Activated T-cell treated with anti-CD3 and anti-CD28 coated beads, Interleukin-2, amount 50 U/mL, for 72 hours (primary cell): ENCODE measurements at regions not wholly inside any gene's neighbourhood (a gene's known extent, or its start where the extent isn't known, plus 50 kb on each side); places are given as distances from the start of the nearest gene placed in this dataset.
"Not testable (repeated sequence)": the region's sequence is repeated elsewhere in the genome, so short reads cannot be mapped to it uniquely, and the experiment has no call there.

Experiments
- ATAC-seq, 2 donors: fragments of 150-1000 bp; cut with Tn5 transposase; replicated peaks in 1 of 2; 2 replicates each; pipeline ENCODE4 v1.10.0; 2021; ENCODE audit warnings: moderate library complexity in 2 of 2, mild to moderate bottlenecking in 1 of 2
- DNase-seq, 2 donors: peaks; one replicate each; pipeline ENCODE4 v3.0.0; 2021 to 2022; ENCODE audit warnings: mixed read lengths in 1 of 2
- H3K27ac Mint-ChIP-seq: one replicate; pipeline ENCODE4 v1.8.0; 2022; ENCODE audit warnings: mild to moderate bottlenecking, moderate library complexity, mixed read lengths
- H3K27me3 Mint-ChIP-seq: one replicate; pipeline ENCODE4 v1.8.0; 2022; ENCODE audit warnings: low read depth, mixed read lengths
- H3K36me3 Mint-ChIP-seq, 2 donors: one replicate each; pipeline ENCODE4 v1.8.0; 2022; ENCODE audit warnings: mixed read lengths in 2 of 2, mild to moderate bottlenecking in 1 of 2; ENCODE audit not compliant: insufficient read depth in 2 of 2
- H3K4me1 Mint-ChIP-seq: one replicate; pipeline ENCODE4 v1.8.0; 2022; ENCODE audit warnings: low read depth, mixed read lengths
- H3K4me3 Mint-ChIP-seq, 2 donors: one replicate each; pipeline ENCODE4 v1.8.0; 2022; ENCODE audit warnings: mild to moderate bottlenecking in 2 of 2, mixed read lengths in 2 of 2, moderate library complexity in 2 of 2
- H3K9me3 Mint-ChIP-seq, 2 donors: one replicate each; pipeline ENCODE4 v1.8.0; 2022; ENCODE audit warnings: mixed read lengths in 2 of 2

DNA sequence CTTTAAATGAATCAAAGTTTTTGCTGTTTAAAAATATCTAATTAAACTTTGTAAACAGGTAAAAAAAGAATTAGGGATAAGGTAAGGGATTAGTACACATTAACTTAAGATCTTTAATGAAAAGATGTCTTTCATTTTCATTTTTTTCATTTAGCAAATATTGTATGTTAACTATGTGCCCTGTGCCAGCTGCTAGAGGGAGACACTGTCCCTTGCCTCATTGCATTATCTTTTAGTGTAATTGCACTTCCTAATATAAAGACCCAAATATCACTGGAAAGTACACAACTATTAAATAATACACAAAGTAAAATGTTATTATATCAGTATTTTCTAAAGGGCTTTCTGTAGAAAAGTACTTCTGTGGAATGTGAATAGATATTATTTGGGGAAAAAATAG, 102.7 kb downstream of the GPR37 start:
- Mint-ChIP-seq H3K27me3 (no peaks in the 10 kb centered on the region), H3K36me3 (no peaks in the 10 kb centered on the region)

DNA sequence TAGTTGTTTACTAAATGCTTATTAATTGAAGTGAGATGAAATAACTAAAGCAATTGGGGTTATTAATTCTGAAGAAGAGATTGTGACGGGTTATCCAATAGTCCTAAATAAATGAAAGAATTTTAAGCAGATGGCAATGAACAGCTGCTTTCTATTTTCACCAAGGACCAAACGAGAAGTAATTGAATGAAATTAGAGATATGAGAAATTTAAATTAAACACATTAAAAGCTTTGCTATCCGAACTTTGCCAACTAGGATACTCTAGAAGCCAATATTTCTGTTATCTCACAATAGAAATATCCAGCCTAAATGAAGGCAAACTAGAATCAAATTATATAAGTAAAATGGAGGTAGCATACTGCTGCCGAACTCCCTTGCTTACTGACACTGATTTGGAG, 103.2 kb downstream of the GPR37 start:
- Mint-ChIP-seq H3K27me3 (no peaks in the 10 kb centered on the region), H3K4me1 (no peaks in the 10 kb centered on the region), H3K4me3 (no peak overlapping the region), H3K27ac (no peak overlapping the region), H3K36me3 (no peaks in the 10 kb centered on the region), H3K9me3 (no peaks in the 10 kb centered on the region)
- ATAC-seq (no peak), DNase-seq (no peak)

More for the DNA sequence above, 102.7 kb downstream of the GPR37 start:
- H3K9me3 Mint-ChIP-seq: no peaks in the 10 kb centered on the region
- no peak overlapping the region for H3K4me3 Mint-ChIP-seq
- H3K27ac Mint-ChIP-seq: no peak overlapping the region
- ATAC-seq: no peak
- no peaks in the 10 kb centered on the region for H3K4me1 Mint-ChIP-seq
- no peak for DNase-seq

DNA sequence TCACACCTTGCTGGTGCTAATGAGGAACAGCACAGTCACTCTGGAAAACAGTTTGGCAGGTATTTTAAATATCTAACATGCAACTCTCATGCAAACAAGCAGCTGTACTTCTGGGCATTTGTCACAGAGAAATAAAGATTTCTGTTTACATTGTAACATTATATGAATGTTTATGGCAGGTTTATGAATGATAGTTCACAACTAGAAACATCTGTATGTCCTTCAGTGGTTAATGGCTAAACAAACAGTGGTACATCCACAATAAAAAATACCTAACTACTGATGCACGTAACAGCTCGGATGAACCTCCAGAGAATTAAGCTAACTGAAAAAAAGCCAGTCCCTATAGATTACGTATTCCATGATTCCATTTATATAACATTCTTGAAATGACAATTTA, 109.6 kb downstream of the GPR37 start:
- no peak for ATAC-seq
- Mint-ChIP-seq H3K4me1 (no peaks in the 10 kb centered on the region), H3K4me3 (no peak overlapping the region), H3K36me3 (no peaks in the 10 kb centered on the region), H3K27me3 (no peaks in the 10 kb centered on the region), H3K9me3 (no peaks in the 10 kb centered on the region), H3K27ac (no peak overlapping the region)
- no peak for DNase-seq

DNA sequence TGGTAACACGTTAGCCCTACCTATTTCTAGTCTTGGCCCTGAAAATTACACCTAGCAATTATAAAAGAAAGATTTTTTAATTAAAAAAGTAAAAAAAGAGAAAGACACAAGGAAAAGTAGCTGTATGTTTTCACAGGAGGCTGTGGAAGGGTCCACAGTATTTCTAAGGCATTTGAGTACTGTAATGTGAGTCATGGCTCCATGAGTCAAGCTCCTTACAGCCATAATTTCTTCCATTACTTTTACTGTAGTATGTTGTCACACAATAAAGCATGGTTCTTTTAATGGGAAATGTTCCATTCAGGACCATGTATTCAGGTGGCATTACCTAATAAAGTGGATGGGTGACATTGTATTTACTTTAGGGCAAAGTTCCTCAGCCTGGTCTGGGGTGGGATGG, 113.4 kb downstream of the GPR37 start:
- no peak for ATAC-seq
- no peaks in the 10 kb centered on the region for H3K36me3 Mint-ChIP-seq
- H3K4me1 Mint-ChIP-seq: peaks cover 4% of the 10 kb centered on the region
- H3K27me3 Mint-ChIP-seq: no peaks in the 10 kb centered on the region
- peaks cover 0 to 7% of the 10 kb centered on the region in 2 donors for H3K9me3 Mint-ChIP-seq
- DNase-seq: no peak
- H3K27ac Mint-ChIP-seq: no peak overlapping the region
- H3K4me3 Mint-ChIP-seq: no peak overlapping the region

DNA sequence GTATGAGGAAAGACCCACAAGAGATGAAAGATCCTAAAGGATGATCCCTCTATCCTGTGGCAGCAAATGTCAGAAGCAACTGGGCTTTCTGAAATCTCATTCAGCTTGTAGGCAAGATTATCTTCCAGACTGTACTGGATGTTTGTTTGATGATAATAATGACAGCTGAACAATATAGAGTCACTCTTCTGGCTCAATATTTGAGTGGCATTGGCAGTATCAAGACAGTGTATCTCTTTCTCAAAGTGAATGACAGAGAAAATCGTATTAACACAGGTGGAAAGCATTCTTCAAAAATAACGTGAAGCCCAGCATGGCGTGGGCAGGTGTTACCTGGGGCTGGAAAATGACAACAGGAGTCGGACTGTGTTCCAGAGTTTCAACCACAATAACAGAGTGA, 114.5 kb downstream of the GPR37 start:
- Mint-ChIP-seq H3K9me3 (peaks cover 0 to 7% of the 10 kb centered on the region in 2 donors), H3K27ac (no peak overlapping the region), H3K4me3 (no peak overlapping the region), H3K27me3 (no peaks in the 10 kb centered on the region), H3K36me3 (no peaks in the 10 kb centered on the region), H3K4me1 (peaks cover 4% of the 10 kb centered on the region)
- DNase-seq (no peak), ATAC-seq (no peak)

DNA sequence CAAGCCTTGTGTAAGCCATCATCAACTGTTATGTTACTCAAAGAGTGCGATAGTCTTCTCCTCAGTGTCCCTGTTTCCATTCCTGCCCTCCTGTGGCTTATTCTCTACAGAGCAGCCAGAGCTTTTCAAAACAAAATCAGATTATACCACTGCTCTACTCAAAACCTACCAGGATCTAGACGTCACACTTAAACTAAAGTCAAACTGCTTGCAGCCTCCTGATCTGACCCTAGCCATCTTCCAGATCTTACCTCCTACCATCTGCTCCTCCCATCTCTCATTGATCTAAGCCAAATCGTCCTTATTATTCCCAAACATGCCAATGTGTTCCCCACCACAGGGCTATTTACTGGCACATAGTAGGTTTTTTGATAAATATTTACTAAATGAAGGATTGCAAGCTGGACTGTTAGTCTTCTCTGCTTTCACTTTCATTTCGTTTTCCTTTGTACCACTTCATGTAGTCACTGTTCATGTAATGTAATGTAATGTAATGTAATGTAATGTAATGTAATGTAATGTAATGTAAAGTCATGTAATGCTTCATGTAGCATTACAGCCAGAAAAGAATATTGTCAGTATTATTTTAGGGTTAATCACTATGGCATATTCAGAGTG, 116.1 kb downstream of the GPR37 start:
- Mint-ChIP-seq H3K27me3 (no peaks in the 10 kb centered on the region), H3K9me3 (peaks cover 0 to 7% of the 10 kb centered on the region in 2 donors), H3K4me1 (peaks cover 4% of the 10 kb centered on the region), H3K4me3 (peak overlapping the region; percentile 27 to 92), H3K36me3 (no peaks in the 10 kb centered on the region), H3K27ac (peak overlapping the region; percentile 86)
- no peak for DNase-seq
- ATAC-seq: no peak

DNA sequence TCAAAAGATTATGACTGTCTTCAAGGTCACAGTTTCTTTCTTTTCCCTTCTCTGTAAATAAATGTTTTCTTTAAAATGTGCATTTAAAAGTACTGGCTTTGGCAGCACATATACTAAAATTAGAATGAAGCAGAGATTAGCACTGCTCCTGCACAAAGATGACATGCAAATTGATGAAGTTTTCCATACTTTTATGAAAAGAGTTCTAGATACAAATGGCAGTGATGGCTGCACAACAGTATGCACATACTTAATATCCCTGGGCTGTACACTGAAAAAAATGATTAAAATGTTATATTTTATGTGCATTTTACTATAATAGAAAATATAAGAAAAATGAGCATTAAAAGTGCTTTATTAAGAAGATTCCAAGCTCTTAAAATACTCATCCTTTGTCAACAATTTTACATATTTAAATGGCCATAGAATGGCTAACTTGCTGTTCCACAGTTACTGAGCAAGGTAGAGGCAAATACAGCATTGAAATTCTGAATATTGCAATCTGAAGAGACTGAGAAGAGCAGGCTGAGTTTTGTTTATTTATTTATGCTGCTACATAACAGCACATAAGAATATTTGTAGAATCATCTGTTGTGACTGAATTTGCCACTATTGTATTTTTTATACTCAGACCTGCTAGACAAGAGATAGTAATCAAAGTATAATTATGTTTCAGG, 117.8 kb downstream of the GPR37 start:
- Mint-ChIP-seq H3K27ac (no peak overlapping the region), H3K4me3 (no peak overlapping the region), H3K27me3 (no peaks in the 10 kb centered on the region), H3K4me1 (peaks cover 4% of the 10 kb centered on the region), H3K36me3 (no peaks in the 10 kb centered on the region), H3K9me3 (peaks cover 0 to 7% of the 10 kb centered on the region in 2 donors)
- DNase-seq: no peak
- no peak for ATAC-seq

DNA sequence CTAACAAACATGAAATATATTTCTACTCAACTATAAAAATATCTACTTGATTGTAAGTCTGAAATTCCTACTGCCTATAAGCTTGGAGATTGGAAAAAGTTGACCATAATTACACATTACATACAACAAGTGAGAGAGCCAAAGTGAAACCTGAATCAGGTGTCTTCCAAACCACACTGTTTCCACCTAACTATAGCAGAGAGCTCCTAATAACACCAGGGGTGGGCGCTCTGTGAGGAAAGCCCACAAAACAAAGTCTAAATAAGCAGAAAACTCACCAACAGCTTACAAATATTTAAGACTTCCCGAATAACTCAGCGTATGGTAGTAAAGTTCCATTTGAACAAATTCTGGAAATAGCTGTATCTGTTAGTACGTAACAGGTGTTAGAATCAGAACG, 119.9 kb downstream of the GPR37 start:
- peaks cover 4% of the 10 kb centered on the region for H3K4me1 Mint-ChIP-seq
- no peak overlapping the region for H3K27ac Mint-ChIP-seq
- ATAC-seq (no peak), DNase-seq (no peak)
- no peaks in the 10 kb centered on the region for H3K27me3 Mint-ChIP-seq
- peaks cover 0 to 7% of the 10 kb centered on the region in 2 donors for H3K9me3 Mint-ChIP-seq
- no peak overlapping the region for H3K4me3 Mint-ChIP-seq
- no peaks in the 10 kb centered on the region for H3K36me3 Mint-ChIP-seq

DNA sequence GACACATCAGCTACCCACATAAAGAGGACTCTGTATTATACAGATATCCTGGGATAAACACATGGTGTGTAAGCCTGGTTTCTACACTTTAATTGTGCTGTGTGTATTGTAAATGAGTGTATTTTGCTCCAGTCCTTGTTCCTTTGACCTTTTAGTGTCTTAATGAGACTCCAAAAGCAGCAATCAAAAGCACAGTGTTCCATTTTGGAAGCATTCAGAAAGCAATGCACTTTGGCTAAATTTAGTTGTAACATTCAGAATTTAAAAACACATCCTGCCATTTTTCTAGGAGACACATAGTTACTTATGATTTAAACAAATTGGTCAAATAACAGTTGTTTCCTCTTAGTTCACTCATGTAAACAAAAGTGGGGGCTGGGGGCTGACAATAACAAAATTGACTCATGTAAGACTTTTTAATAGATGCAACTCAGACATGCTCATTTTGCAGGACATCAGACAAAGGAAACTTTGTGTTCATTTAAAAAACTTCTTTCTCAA, 122.2 kb downstream of the GPR37 start:
- Mint-ChIP-seq H3K27ac (no peak overlapping the region), H3K36me3 (no peaks in the 10 kb centered on the region), H3K9me3 (no peaks in the 10 kb centered on the region), H3K27me3 (no peaks in the 10 kb centered on the region), H3K4me3 (no peak overlapping the region), H3K4me1 (no peaks in the 10 kb centered on the region)
- ATAC-seq (no peak), DNase-seq (no peak)

DNA sequence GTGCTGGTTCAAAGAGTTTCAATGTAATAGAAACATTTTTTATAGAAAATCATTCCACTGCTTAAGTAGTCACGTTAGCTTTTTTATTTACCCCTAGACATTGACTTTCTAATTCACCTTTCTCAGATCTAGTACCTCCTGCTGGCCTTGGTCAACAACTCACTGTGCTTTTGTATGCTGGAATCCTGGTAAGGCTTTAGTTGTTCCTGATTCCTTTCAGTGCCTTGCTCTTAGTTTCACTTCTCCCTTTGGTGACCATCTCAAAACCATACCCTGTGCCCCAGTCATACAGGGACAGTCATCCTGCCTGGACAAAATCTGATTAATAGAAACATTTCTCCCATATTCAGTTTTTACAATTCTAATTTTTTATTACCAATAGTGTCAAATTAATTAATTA, 130.2 kb downstream of the GPR37 start:
- Mint-ChIP-seq H3K27me3 (no peaks in the 10 kb centered on the region), H3K36me3 (no peaks in the 10 kb centered on the region), H3K4me3 (no peak overlapping the region), H3K27ac (no peak overlapping the region), H3K4me1 (no peaks in the 10 kb centered on the region), H3K9me3 (peaks cover 5 to 9% of the 10 kb centered on the region in 2 donors)
- DNase-seq (no peak), ATAC-seq (no peak)

DNA sequence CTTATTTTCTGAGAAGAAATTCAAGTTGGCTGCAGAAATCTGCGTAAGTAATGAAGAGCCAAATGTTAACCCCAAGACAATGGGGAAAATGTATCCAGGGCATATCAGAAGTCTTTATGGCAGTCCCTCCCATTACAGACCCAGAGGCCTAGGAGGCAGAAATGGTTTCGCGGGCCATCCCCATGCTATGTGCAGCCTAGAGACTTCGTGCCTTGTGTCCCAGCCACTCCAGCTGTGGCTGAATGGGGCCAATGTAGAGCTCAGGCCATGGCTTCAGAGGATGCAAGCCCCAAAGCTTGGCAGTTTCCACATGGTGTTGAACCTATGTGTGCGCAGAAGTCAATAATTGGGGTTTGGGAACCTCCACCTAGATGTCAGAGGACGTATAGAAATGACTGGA, 131.9 kb downstream of the GPR37 start:
- no peak for ATAC-seq
- Mint-ChIP-seq H3K9me3 (peaks cover 5 to 9% of the 10 kb centered on the region in 2 donors), H3K36me3 (no peaks in the 10 kb centered on the region), H3K4me1 (no peaks in the 10 kb centered on the region), H3K27ac (no peak overlapping the region), H3K27me3 (no peaks in the 10 kb centered on the region), H3K4me3 (no peak overlapping the region)
- DNase-seq: no peak

DNA sequence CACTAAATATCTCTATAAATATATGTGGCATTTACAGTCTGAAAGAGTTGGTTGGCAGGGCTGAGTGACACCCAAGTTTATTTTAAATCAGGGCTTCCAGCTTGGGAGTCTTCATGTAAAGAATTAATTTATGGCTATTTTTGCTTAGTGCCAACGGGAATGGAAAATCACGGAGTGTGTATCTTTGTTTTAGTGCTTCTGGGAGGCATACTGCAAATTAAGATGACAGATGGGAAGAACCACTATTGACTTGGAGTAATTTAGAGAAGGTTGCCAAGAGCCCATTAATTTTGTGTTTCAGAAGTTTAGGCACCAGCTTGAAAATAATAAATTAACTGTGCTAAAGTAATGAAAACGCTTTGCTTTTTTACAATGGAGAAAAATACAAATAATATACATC, 135.2 kb downstream of the GPR37 start:
- DNase-seq: no peak
- H3K36me3 Mint-ChIP-seq: no peaks in the 10 kb centered on the region
- H3K27ac Mint-ChIP-seq: no peak overlapping the region
- no peak overlapping the region for H3K4me3 Mint-ChIP-seq
- no peak for ATAC-seq
- H3K4me1 Mint-ChIP-seq: no peaks in the 10 kb centered on the region
- H3K9me3 Mint-ChIP-seq: peaks cover 5 to 9% of the 10 kb centered on the region in 2 donors
- H3K27me3 Mint-ChIP-seq: no peaks in the 10 kb centered on the region

DNA sequence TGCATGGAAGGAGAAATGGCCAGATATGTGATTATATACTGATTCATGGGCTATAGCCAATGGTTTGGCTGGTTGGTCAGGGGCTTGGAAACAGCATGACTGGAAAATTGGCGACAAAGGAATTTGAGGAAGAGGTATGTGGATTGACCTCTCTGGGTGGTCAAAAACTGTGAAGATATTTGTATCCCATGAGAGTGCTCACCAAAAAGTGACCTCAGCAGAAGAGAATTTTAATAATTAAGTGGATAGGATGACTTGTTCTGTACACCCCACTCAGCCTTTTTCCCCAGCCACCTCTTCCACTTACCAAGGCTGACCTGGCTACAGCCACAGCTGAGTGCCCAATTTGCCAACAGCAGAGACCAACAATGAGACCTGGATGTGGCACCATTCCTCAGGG, 146.7 kb downstream of the GPR37 start:
- no peak for ATAC-seq
- Mint-ChIP-seq H3K4me1 (no peaks in the 10 kb centered on the region), H3K9me3 (peaks cover 2 to 3% of the 10 kb centered on the region in 2 donors), H3K27me3 (no peaks in the 10 kb centered on the region), H3K36me3 (no peaks in the 10 kb centered on the region), H3K27ac (no peak overlapping the region), H3K4me3 (no peak overlapping the region)
- no peak for DNase-seq

DNA sequence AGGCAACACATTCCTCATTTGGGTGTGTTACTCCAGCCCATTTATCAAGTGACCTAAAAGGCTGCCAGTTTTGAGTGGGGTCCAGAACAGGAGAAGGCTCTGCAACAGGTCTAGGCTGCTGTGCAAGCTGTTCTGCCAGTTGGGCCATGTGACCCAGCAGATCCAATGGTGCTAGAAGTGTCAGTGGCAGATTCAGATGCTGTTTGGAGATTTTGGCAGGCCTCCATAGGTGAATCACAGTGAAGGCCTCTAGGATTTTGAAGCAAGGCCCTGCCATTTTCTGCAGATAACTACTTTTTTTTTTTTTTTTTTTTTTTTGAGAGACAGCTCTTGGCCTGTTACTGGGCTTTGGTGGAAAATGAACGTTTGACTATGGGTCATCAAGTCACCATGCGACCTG, 147.5 kb downstream of the GPR37 start:
- H3K36me3 Mint-ChIP-seq, H3K27me3 Mint-ChIP-seq, DNase-seq, H3K9me3 Mint-ChIP-seq, ATAC-seq, H3K4me3 Mint-ChIP-seq, H3K27ac Mint-ChIP-seq, H3K4me1 Mint-ChIP-seq: not testable (repeated sequence)
